Limb (tissue), 2 donors: ENCODE measurements at regions not wholly inside any gene's neighbourhood (a gene's known extent, or its start where the extent isn't known, plus 50 kb on each side); places are given as distances from the start of the nearest gene placed in this dataset.

Experiments
- DNase-seq, 2 donors: peaks; one replicate each; pipeline ENCODE4 v3.0.0-alpha.2; 2016; ENCODE audit errors: extremely low spot score in 2 of 2

GRCh38 chr1:5812295-5812694 is 179.9 kb downstream of the NPHP4 start:
- no peak for DNase-seq

- DNase-seq = peak; percentile 44 to 60
Measured at GRCh38 chr1:5811419-5811818, 180.8 kb downstream of the NPHP4 start.

GRCh38 chr1:5810553-5811270 is 181.5 kb downstream of the NPHP4 start:
- DNase-seq = no peak

- DNase-seq = no peak
Measured at GRCh38 chr1:5810131-5810530, 182.1 kb downstream of the NPHP4 start.

DNA sequence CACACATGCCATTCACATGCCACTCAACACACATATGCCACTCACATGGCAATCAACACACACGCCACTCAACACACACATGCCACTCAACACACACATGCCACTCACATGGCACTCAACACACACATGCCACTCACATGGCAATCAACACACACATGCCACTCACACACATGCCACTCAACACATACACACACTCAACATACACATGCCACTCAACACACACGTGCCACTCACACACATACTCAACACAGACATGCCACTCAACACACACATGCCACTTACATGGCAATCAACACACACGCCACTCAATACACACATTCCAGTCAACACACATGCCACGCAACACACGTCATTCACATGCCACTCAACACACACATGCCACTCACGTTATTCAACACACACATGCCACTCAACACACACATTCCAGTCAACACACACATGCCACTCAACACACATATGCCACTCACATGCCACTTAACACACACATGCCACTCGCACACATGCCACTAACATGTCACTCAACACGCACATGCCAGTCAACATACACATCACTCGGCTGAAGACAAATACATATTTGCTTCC is 182.9 kb downstream of the NPHP4 start:
- DNase-seq = no peak

- DNase-seq = no peak
Measured at GRCh38 chr1:5803851-5804250, 188.4 kb downstream of the NPHP4 start.

DNA sequence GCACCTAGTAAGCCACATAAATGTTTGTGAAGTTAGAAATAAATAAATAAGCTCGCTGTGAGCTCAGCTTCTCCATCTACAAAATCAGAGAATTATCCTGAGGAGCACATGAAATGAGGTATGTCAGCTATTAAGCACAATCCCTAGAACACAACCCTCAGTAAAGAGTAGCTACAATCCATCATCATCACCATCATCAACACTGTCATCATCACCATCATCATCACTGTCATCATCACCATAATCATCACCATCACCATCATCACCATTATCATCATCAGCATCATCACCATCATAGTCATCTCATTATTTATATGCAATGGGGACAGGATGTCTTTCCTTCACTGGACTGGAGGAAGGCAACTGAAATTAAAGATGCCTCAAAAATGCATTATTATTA is 189.6 kb downstream of the NPHP4 start:
- no peak for DNase-seq

- no peak for DNase-seq
Measured at GRCh38 chr1:5798904-5799303, 193.3 kb downstream of the NPHP4 start.

DNA sequence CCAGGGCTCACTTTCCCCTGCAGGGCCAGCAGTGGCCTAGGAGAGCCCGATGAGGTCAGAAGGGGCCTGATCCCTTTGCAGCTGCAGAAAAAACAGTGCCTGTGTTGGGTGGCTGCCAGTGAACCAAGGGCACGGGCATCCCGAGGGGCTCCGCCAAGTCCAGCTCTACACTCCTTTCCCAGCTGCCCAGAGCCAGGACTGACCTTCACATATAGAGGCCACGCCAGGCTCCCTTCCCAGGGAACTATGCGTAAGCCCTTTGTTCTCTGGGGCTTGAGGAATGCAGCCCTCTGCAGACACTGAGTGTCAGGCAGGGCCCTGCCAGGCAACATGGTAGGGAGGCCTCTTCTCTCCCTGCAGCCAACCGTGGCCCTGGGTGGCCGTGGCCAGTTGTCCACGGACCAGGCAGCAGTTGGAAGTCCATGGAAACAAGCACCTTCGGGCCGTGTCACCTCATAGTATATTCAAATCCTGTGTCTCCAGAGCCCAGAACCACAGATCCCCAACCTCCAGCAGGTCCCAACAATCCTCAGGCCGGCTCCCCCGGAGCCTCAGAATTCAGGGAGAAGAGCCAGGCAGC is 194.0 kb downstream of the NPHP4 start:
- no peak for DNase-seq

DNA sequence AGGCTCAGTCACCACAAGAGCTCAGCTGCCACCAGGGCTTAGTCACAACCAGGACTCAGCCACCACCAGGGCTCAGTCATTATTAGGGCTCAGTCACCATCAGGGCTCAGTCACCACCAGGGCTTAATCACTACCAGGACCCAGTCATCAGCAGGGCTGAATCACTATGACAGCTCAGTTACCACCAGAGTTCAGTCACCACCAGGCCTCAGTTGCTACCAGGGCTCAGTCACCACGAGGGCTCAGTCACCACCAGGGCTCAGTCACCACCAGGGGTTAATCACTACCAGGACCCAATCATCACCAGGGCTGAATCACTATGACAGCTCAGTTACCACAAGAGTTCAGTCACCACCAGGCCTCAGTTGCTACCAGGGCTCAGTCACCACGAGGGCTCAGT is 196.2 kb downstream of the NPHP4 start:
- no peak for DNase-seq

- no peak for DNase-seq
Measured at GRCh38 chr1:5794279-5794678, 197.9 kb downstream of the NPHP4 start.

- DNase-seq = no peak
Measured at GRCh38 chr1:5793516-5793915, 198.7 kb downstream of the NPHP4 start.

DNA sequence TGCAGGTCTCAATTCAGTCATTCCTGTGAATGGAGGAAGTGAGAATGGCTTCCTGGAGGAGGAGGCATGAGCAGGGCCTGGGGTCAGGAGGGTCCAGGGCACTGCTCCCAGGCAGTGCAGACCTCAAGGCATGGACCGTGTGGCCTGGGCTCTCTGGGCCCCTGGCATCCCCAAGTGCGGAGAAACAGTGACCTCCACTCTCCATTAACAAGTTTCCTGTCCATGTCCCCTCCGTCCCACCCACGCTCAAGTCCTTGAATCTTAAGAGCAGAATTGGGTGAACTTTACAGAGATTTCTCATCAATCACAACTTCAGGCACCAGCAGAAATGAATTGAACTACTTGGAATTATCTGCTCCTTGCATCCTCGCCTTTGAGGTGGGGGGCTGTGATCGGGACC is 211.1 kb downstream of the NPHP4 start:
- DNase-seq = no peak

GRCh38 chr1:5780324-5780716 is 211.9 kb downstream of the NPHP4 start:
- DNase-seq = no peak

DNA sequence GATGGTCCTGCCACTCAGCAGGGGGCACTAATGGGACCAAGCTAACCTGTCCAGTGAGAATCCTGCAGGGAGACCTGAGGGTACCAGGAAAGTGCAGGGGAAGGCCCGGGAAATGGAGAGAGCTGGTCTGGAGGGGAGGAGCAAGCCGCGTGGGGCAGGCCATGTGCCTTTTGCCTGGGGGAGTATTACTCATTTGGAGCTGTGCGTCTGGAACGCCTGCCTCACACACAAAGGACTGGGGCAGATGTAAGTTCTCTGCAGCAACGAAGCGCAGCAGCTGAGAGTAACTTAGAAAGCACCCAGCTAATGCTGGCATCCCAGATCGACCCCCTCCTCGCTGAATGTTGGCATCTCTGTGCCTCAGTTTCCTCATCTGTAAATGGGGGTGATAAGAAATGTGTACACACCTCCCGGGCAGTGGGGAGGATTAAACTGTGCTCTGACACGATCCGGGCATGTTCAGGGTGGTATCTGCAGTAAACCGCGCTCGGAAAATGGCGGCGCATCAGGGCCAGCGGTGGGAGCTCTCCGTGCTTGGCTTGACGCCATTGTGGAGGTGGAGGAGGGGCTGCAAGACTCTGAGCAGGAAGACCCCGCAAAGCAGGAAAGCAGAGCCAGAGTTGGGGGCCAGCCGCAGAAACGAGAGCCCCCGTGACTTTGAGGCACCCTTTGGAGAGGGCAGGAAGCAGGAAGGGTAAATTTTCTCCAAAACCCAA is 212.5 kb downstream of the NPHP4 start:
- no peak for DNase-seq

DNA sequence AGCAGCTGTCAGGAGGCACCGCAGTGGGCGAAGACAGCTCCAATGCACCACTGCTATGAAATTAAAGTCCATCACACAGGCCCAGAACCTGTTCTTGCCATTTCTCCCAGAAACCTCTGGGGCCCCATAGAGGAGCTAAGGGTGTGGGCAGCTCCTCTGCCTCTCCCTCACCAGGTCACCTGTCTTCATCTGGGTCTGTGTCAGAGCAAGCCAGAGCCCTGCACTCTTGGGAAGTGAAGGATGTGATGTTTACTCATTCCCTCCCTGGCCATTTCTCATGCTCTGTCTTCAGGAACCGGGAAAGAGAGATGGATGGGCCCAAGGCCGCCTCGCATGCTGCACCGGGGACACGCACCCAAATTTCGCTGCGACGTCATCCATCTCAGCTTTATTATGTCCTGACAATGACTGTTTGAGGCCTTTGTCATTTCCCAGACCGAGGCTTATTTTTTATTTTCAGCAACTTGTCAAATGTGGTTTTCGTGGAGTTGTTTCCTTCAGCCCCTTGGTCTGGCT is 216.1 kb downstream of the NPHP4 start:
- no peak for DNase-seq

GRCh38 chr1:5774019-5774418 is 218.2 kb downstream of the NPHP4 start:
- DNase-seq = no peak

DNA sequence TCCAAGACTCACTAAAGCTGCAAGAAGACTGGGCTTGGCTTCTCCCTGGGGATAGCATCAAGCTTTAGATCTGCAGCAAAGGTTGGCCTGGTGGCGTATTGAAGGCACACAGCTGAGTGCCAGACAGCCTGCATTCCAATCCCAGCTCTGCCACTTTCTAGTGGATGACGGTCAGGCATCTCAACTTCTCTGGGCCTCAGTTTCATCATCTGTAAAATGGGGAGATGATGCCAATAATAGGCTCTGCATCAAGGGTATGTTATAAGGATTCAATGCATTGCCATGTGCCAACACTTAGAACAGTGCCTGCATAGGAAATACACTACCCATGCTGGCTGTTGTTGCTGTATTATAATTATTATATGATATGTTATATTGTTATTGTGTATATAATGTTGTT is 220.4 kb downstream of the NPHP4 start:
- DNase-seq = no peak

- peak; percentile 38 to 56 for DNase-seq
Measured at GRCh38 chr1:5770981-5771765, 221.1 kb downstream of the NPHP4 start.

DNA sequence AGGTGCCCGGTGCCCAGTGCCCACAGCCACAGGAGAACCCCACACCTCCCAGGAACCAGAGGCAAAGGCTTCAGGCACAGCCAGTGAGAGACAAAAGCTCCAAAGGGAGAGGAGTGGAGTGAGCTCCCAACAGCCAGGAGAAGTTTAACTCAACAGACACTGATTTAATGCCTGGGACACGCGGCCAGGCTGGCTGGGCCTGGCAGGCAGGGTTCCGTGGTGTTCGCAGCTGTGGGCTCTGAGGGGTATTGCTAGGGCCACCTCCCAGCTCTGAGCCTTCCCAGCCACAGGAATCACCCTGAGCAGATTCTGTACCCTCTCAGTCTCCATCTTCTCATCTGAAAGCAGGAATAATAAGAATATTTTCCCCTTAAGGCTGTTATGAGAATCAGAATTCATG is 222.5 kb downstream of the NPHP4 start:
- no peak for DNase-seq

DNA sequence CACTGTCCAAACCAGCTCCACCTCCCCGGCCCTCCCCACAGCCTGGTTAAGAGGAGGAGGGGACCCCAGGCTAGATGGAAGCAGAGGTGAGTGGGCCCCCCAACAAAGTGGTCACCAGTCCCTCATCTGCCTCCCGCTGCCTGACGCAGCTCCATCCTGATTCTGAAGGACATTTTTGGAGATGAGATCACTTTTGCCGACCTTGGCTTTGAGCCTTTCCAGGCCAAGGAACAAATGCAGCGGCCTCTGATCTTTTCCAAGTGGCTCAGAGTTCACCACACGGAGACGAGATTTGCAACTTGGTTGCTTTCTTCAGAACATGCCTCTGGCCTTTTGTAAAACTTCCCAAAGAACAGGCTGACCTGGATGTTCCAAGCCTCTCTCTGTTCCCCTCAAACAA is 223.1 kb downstream of the NPHP4 start:
- DNase-seq = no peak

DNA sequence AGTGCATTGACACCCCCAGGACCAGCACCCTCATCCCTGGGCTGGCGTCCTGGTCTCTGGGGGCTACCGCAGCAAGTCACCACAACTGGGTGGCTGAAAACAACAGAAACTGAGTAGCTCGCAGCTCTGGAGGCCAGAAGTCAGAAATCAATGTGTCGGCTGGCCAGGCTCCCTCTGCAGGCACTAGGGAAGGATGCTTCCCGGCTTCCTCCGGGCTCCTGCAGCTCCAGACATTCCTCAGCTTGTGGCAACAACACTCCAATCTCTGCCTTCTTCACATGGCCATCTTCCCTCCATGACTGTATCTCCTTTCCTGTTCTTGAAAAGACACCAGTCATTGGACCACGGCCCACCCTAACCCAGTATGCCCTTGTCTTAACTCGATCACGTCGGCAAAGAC is 224.2 kb downstream of the NPHP4 start:
- DNase-seq = no peak
